Left lung (tissue), 4 donors: ENCODE measurements at regions not wholly inside any gene's neighbourhood (a gene's known extent, or its start where the extent isn't known, plus 50 kb on each side); places are given as distances from the start of the nearest gene placed in this dataset.

ENCODE experiments used
- ATAC-seq: fragments of 200-7000 bp; cut with Tn5 transposase; one replicate; pipeline ENCODE4 v1.9.1; 2020; ENCODE audit warnings: moderate library complexity
- DNase-seq, 4 donors: peaks; one replicate each; pipeline ENCODE4 v3.0.0-alpha.2; 2013 to 2020
- H3K27ac ChIP-seq, 2 donors: fragments of 200-600 bp; sonication (generic) in 1 of 2; one replicate each; pipeline versions ENCODE4 v1.5.0 to v1.8.0; 2020 to 2021
- H3K27me3 ChIP-seq, 2 donors: fragments of 200-600 bp; sonication (generic) in 1 of 2; one replicate each; pipeline versions ENCODE4 v1.5.0 to v1.8.0; 2020 to 2021
- H3K36me3 ChIP-seq, 2 donors: fragments of 200-600 bp; sonication (generic) in 1 of 2; one replicate each; pipeline versions ENCODE4 v1.5.0 to v1.8.0; 2020 to 2021
- H3K4me1 ChIP-seq, 2 donors: fragments of 200-600 bp; one replicate each; pipeline ENCODE4 v1.8.0; 2021
- H3K4me3 ChIP-seq, 2 donors: fragments of 200-600 bp; sonication (generic) in 1 of 2; one replicate each; pipeline versions ENCODE4 v1.5.0 to v1.8.0; 2020 to 2021; ENCODE audit warnings: mild to moderate bottlenecking in 1 of 2
- H3K9me3 ChIP-seq, 2 donors: fragments of 200-600 bp; sonication (generic) in 1 of 2; one replicate each; pipeline versions ENCODE4 v1.5.0 to v1.8.0; 2020 to 2021
- CTCF ChIP-seq, 2 donors: fragments of 200-600 bp; sonication (generic) in 1 of 2; IDR thresholded peaks; one replicate each; pipeline versions ENCODE4 v1.5.0 to v1.8.0; 2021; ENCODE audit warnings: antibody characterized with exemption in 2 of 2
- intact Hi-C, 2 donors: fragments of 100-400 bp; cut with DNase I; formaldehyde crosslinking; loops; one replicate each; pipeline versions ENCODE4 v1.11.2 to v1.14.2; 2022
- donor health status: DM: no; HTN: yes; CAD: no.
- donor health status: DM: no; HTN: no; CAD: no.

GRCh38 chr1:177439301-177439700, 268.5 kb downstream of the BRINP2 start:
- intact Hi-C loops, result no loop called here
- ATAC-seq, result no peak
- no peak for TF ChIP-seq CTCF (IDR thresholded peaks at IDR 0.05)

GRCh38 chr1:177435364-177435763, 264.6 kb downstream of the BRINP2 start:
- Histone ChIP-seq H3K27me3 (no peaks in the 10 kb centered on the region), H3K27ac (no peak overlapping the region), H3K36me3 (no peaks in the 10 kb centered on the region), H3K9me3 (no peaks in the 10 kb centered on the region), H3K4me3 (no peak overlapping the region), H3K4me1 (no peaks in the 10 kb centered on the region)
- TF ChIP-seq CTCF (IDR thresholded peaks at IDR 0.05), result no peak
- DNase-seq, result no peak
- ATAC-seq, result no peak
- intact Hi-C loops, result no loop called here

More at GRCh38 chr1:177439301-177439700, 268.5 kb downstream of the BRINP2 start:
- no peaks in the 10 kb centered on the region for H3K4me1 ChIP-seq
- no peak overlapping the region for H3K27ac ChIP-seq
- H3K9me3 ChIP-seq, result no peaks in the 10 kb centered on the region
- H3K4me3 ChIP-seq, result no peak overlapping the region
- no peak for DNase-seq
- H3K27me3 ChIP-seq, result no peaks in the 10 kb centered on the region
- H3K36me3 ChIP-seq, result no peaks in the 10 kb centered on the region

GRCh38 chr1:177432897-177433296, 262.1 kb downstream of the BRINP2 start:
- no peak for DNase-seq
- intact Hi-C loops, result no loop called here

GRCh38 chr1:177431123-177431522, 260.4 kb downstream of the BRINP2 start:
- H3K27ac ChIP-seq, result no peak overlapping the region
- H3K36me3 ChIP-seq, result no peaks in the 10 kb centered on the region
- H3K9me3 ChIP-seq, result no peaks in the 10 kb centered on the region
- no peaks in the 10 kb centered on the region for H3K27me3 ChIP-seq
- no peak overlapping the region for H3K4me3 ChIP-seq
- TF ChIP-seq CTCF (IDR thresholded peaks at IDR 0.05), result no peak
- intact Hi-C loops, result no loop called here
- DNase-seq (no peak), ATAC-seq (no peak)
- no peaks in the 10 kb centered on the region for H3K4me1 ChIP-seq

More at GRCh38 chr1:177432897-177433296, 262.1 kb downstream of the BRINP2 start:
- no peaks in the 10 kb centered on the region for H3K9me3 ChIP-seq
- H3K27me3 ChIP-seq, result no peaks in the 10 kb centered on the region
- no peaks in the 10 kb centered on the region for H3K36me3 ChIP-seq
- H3K27ac ChIP-seq, result no peak overlapping the region
- no peak overlapping the region for H3K4me3 ChIP-seq
- H3K4me1 ChIP-seq, result no peaks in the 10 kb centered on the region
- ATAC-seq, result no peak
- TF ChIP-seq CTCF (IDR thresholded peaks at IDR 0.05), result no peak

- no peak overlapping the region for H3K27ac ChIP-seq
- no peak for DNase-seq
- no peaks in the 10 kb centered on the region for H3K27me3 ChIP-seq
- intact Hi-C loops, result no loop called here
- TF ChIP-seq CTCF (IDR thresholded peaks at IDR 0.05), result no peak
- H3K4me1 ChIP-seq, result no peaks in the 10 kb centered on the region
- H3K4me3 ChIP-seq, result no peak overlapping the region
- no peak for ATAC-seq
- no peaks in the 10 kb centered on the region for H3K36me3 ChIP-seq
- no peaks in the 10 kb centered on the region for H3K9me3 ChIP-seq
Observed at GRCh38 chr1:177429234-177429633, 258.5 kb downstream of the BRINP2 start.
